HUES48 (cell line): ENCODE measurements at regions not wholly inside any gene's neighbourhood (a gene's known extent, or its start where the extent isn't known, plus 50 kb on each side); places are given as distances from the start of the nearest gene placed in this dataset.
"Not testable (repeated sequence)": the region's sequence is repeated elsewhere in the genome, so short reads cannot be mapped to it uniquely, and the experiment has no call there.

Experiments
- H3K27ac ChIP-seq: one replicate; pipeline ENCODE4 v1.7.0; 2013; ENCODE audit warnings: low read depth, low read length, inconsistent platforms
- H3K27me3 ChIP-seq: 2 replicates; pipeline ENCODE4 v1.6.1; 2013; ENCODE audit warnings: mild to moderate bottlenecking, low read length; ENCODE audit not compliant: control insufficient read depth, insufficient read depth
- H3K36me3 ChIP-seq: 2 replicates; pipeline ENCODE4 v1.6.1; 2013; ENCODE audit warnings: low read length; ENCODE audit not compliant: control insufficient read depth, insufficient read depth
- H3K4me1 ChIP-seq: 2 replicates; pipeline ENCODE4 v1.6.1; 2013; ENCODE audit warnings: mild to moderate bottlenecking, low read length; ENCODE audit not compliant: control insufficient read depth, insufficient read depth
- H3K4me3 ChIP-seq: 2 replicates; pipeline ENCODE4 v1.5.1; 2013; ENCODE audit warnings: mild to moderate bottlenecking, low read depth, low read length
- H3K9ac ChIP-seq: 2 replicates; pipeline ENCODE4 v1.6.1; 2013; ENCODE audit warnings: mild to moderate bottlenecking, low read depth, low read length, moderate library complexity
- H3K9me3 ChIP-seq: 2 replicates; pipeline ENCODE4 v1.6.1; 2013; ENCODE audit warnings: low read length; ENCODE audit not compliant: control insufficient read depth, insufficient read depth

DNA sequence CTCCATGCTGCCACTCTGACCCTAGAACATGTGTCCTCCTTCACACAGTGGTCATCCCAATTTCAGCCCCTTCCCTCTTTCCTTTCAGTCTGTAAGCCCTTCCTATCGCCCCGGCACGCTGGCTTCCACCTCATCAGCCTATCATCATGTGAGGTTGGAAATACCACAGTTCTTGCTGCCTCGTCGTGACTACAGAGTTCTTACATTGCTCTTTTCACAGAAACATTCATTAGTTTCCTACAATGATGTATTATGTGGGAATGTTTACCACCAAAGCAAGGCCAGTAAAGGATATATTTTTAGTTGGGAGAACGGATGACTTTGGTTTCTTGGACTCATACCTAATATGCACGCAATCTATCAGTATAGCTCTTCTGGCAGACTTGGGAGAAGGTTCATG lies 169.5 kb upstream of the BOD1L1 start:
- no peaks in the 10 kb centered on the region for H3K36me3 ChIP-seq
- H3K27ac ChIP-seq, result no peak overlapping the region
- no peaks in the 10 kb centered on the region for H3K27me3 ChIP-seq
- no peak overlapping the region for H3K4me3 ChIP-seq
- no peak overlapping the region for H3K9ac ChIP-seq
- no peaks in the 10 kb centered on the region for H3K4me1 ChIP-seq
- peaks cover 10% of the 10 kb centered on the region for H3K9me3 ChIP-seq

DNA sequence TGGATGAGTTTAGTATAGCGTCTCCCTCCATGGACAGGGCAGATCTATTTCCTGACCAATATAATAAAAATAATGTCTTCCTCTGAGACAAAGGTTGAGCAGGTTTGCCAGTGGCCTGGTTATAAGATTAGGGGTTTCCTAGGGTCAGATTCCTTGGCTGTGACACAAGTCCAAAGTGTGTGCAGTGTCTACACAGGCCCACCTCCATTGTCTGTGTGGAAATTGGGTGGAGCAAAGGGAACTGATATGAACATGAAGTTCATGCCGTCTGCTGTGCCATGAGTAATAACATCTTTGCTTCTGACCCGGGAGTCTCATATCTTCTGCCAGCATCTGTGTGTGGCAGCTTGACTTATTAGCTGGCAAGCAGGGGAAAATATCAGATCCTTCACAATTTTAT lies 187.7 kb upstream of the BOD1L1 start:
- H3K9ac ChIP-seq, result no peak overlapping the region
- no peaks in the 10 kb centered on the region for H3K9me3 ChIP-seq
- H3K4me1 ChIP-seq, result no peaks in the 10 kb centered on the region

GRCh38 chr4:13816472-13816871 lies 188.9 kb upstream of the BOD1L1 start:
- no peaks in the 10 kb centered on the region for H3K36me3 ChIP-seq
- no peaks in the 10 kb centered on the region for H3K9me3 ChIP-seq
- H3K27me3 ChIP-seq, result no peaks in the 10 kb centered on the region
- H3K4me3 ChIP-seq, result no peak overlapping the region
- H3K9ac ChIP-seq, result no peak overlapping the region
- no peaks in the 10 kb centered on the region for H3K4me1 ChIP-seq
- no peak overlapping the region for H3K27ac ChIP-seq

More for the DNA sequence above, 187.7 kb upstream of the BOD1L1 start:
- H3K27me3 ChIP-seq, result no peaks in the 10 kb centered on the region
- H3K36me3 ChIP-seq, result no peaks in the 10 kb centered on the region
- H3K4me3 ChIP-seq, result no peak overlapping the region
- H3K27ac ChIP-seq, result no peak overlapping the region

- Histone ChIP-seq H3K27me3 (no peaks in the 10 kb centered on the region), H3K9me3 (peaks cover 16% of the 10 kb centered on the region; the same call in 1 of the 2 replicates), H3K9ac (no peak overlapping the region), H3K36me3 (no peaks in the 10 kb centered on the region), H3K4me3 (no peak overlapping the region), H3K27ac (no peak overlapping the region), H3K4me1 (no peaks in the 10 kb centered on the region)
Measured at GRCh38 chr4:13821522-13821921, 194.0 kb upstream of the BOD1L1 start.

- not testable (repeated sequence) for H3K27me3 ChIP-seq, H3K27ac ChIP-seq, H3K36me3 ChIP-seq, H3K4me3 ChIP-seq, H3K4me1 ChIP-seq, H3K9ac ChIP-seq
- peaks cover 16% of the 10 kb centered on the region; the same call in 1 of the 2 replicates for H3K9me3 ChIP-seq
Measured at GRCh38 chr4:13825822-13826221, 198.3 kb upstream of the BOD1L1 start.

DNA sequence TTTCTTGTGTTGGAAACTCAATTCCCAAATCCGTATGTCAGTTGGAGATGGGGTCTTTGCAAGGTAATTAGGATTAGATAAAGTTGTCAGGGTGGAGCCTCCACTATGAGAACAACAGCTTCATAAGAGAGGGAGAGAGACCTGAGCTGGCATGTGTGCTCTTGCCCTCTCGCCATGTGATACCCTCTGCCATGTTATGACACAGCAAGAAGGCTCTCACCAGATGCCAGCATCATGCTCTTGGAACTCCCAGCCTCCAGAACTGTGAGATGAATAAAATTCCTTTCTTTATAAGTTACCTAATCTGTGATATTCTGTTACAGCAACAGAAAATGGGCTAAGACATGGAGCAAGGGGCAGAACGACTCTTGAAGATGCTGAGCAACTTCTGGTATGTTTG lies 201.9 kb upstream of the BOD1L1 start:
- Histone ChIP-seq H3K9me3 (peaks cover 3% of the 10 kb centered on the region; the same call in 1 of the 2 replicates), H3K9ac (no peak overlapping the region), H3K4me1 (no peaks in the 10 kb centered on the region), H3K36me3 (no peaks in the 10 kb centered on the region), H3K27me3 (no peaks in the 10 kb centered on the region), H3K4me3 (no peak overlapping the region), H3K27ac (no peak overlapping the region)

DNA sequence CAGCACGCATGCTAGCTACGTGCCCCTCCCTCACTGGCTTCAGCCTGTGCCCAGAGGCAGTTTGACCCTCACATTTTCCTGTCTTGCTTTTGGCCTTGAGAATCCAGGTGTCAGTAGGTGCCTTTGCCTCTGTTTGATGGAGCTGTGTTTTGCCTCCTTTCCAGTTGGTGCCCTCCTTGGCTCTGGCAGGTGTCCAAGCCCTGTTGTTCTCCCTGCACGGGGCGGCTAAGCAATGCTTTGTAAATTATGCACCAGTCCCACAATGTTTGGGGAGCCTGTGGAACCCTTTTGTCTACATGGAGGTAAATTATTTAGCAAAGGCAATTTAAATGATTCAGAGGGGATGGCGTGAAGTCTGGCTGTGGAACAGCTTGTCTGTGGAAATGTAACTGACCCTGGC lies 202.9 kb upstream of the BOD1L1 start:
- Histone ChIP-seq H3K9ac (no peak overlapping the region), H3K9me3 (no peaks in the 10 kb centered on the region), H3K36me3 (no peaks in the 10 kb centered on the region), H3K27me3 (no peaks in the 10 kb centered on the region), H3K4me3 (no peak overlapping the region), H3K4me1 (no peaks in the 10 kb centered on the region), H3K27ac (no peak overlapping the region)

GRCh38 chr4:13833171-13833804 lies 205.8 kb upstream of the BOD1L1 start:
- no peaks in the 10 kb centered on the region for H3K36me3 ChIP-seq
- no peak overlapping the region for H3K9ac ChIP-seq
- H3K4me3 ChIP-seq, result no peak overlapping the region
- H3K4me1 ChIP-seq, result no peaks in the 10 kb centered on the region
- H3K27ac ChIP-seq, result no peak overlapping the region
- H3K9me3 ChIP-seq, result no peaks in the 10 kb centered on the region
- no peaks in the 10 kb centered on the region for H3K27me3 ChIP-seq

- Histone ChIP-seq H3K9me3 (no peaks in the 10 kb centered on the region), H3K4me3 (no peak overlapping the region), H3K27me3 (no peaks in the 10 kb centered on the region), H3K27ac (no peak overlapping the region), H3K36me3 (no peaks in the 10 kb centered on the region), H3K4me1 (no peaks in the 10 kb centered on the region), H3K9ac (no peak overlapping the region)
Measured at GRCh38 chr4:13836946-13837912, 209.7 kb upstream of the BOD1L1 start.

- H3K9me3 ChIP-seq, result no peaks in the 10 kb centered on the region
- no peak overlapping the region for H3K9ac ChIP-seq
- H3K4me1 ChIP-seq, result no peaks in the 10 kb centered on the region
- no peak overlapping the region for H3K4me3 ChIP-seq
- no peaks in the 10 kb centered on the region for H3K36me3 ChIP-seq
- no peaks in the 10 kb centered on the region for H3K27me3 ChIP-seq
- no peak overlapping the region for H3K27ac ChIP-seq
Measured at GRCh38 chr4:13840502-13841190, 213.1 kb upstream of the BOD1L1 start.

- Histone ChIP-seq H3K4me1 (no peaks in the 10 kb centered on the region), H3K27me3 (no peaks in the 10 kb centered on the region), H3K4me3 (no peak overlapping the region), H3K9me3 (no peaks in the 10 kb centered on the region), H3K27ac (no peak overlapping the region), H3K9ac (no peak overlapping the region), H3K36me3 (no peaks in the 10 kb centered on the region)
Measured at GRCh38 chr4:13844740-13845139, 217.2 kb upstream of the BOD1L1 start.
